GM12891 (cell line): ENCODE measurements at regions not wholly inside any gene's neighbourhood (a gene's known extent, or its start where the extent isn't known, plus 50 kb on each side); places are given as distances from the start of the nearest gene placed in this dataset.
A peak's percentile ranks its signal among the peaks of the same experiment; 100 is the strongest.
"Not testable (repeated sequence)": the region's sequence is repeated elsewhere in the genome, so short reads cannot be mapped to it uniquely, and the experiment has no call there.

ENCODE experiments used
- DNase-seq: peaks from one replicate; pipeline ENCODE4 v3.0.0; 2011; ENCODE audit warnings: low spot score; ENCODE audit not compliant: insufficient read length
- FAIRE-seq: peaks from 2 replicates; lab custom pipeline; 2011; peaks lifted over from hg19 to GRCh38; lab: Jason Lieb, UNC
- PAX5 ChIP-seq: IDR thresholded peaks from 2 replicates; pipeline ENCODE4 v1.6.1; 2011; ENCODE audit warnings: low read length, moderate library complexity, mild to moderate bottlenecking; ENCODE audit not compliant: insufficient read depth, severe bottlenecking
- POLR2A ChIP-seq: IDR thresholded peaks from 2 replicates; pipeline ENCODE4 v1.6.1; 2011; ENCODE audit warnings: low read depth, low read length, control low read depth
- POLR2AphosphoS5 ChIP-seq: IDR thresholded peaks from 2 replicates; pipeline ENCODE4 v1.6.1; 2011; ENCODE audit warnings: low read depth, low read length, control low read depth
- POU2F2 ChIP-seq: IDR thresholded peaks from 2 replicates; pipeline ENCODE4 v1.6.1; 2011; ENCODE audit warnings: low read depth, mild to moderate bottlenecking, control low read depth, low read length, moderate library complexity
- SPI1 ChIP-seq: IDR thresholded peaks from 2 replicates; pipeline ENCODE4 v1.6.1; 2011; ENCODE audit warnings: low read depth, low read length, control low read depth
- TAF1 ChIP-seq: IDR thresholded peaks from 2 replicates; pipeline ENCODE4 v1.6.1; 2011; ENCODE audit warnings: low read depth, low read length, control low read depth

GRCh38 chr17:37820313-37820994 is 75.6 kb upstream of the HNF1B start:
- TF ChIP-seq SPI1: peak; percentile 51
- TF ChIP-seq POLR2A: no peak
- no peak for DNase-seq
- no peak for FAIRE-seq

GRCh38 chr17:37818689-37819088 is 73.8 kb upstream of the HNF1B start:
- TF ChIP-seq POLR2A (no peak), SPI1 (no peak), POU2F2 (no peak), PAX5 (no peak), POLR2AphosphoS5 (no peak)
- FAIRE-seq: no peak
- DNase-seq: no peak

DNA sequence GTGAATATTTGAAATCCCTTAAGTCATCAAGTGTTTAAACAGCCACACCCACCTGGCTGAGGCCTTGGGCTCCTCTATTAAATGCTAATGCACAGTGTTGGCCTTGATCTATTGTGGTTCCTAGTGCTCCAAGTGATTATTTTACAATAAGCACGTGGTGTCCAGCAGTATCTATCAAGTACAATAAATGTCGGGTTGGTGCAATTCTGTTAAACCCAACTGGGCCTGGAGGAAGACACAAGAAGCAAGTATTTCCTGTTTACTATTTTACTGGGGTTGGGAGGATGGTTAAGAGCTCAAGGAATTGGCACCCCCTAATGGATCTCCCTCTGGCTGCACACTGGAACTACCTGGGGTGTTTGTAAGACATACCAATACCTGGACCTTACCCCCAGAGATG is 72.1 kb upstream of the HNF1B start:
- FAIRE-seq (no peak), DNase-seq (no peak)
- TF ChIP-seq SPI1 (no peak), POLR2A (no peak), POU2F2 (no peak), TAF1 (no peak), PAX5 (no peak), POLR2AphosphoS5 (no peak)

- TF ChIP-seq POLR2A (no peak), POLR2AphosphoS5 (no peak), SPI1 (no peak), POU2F2 (no peak), PAX5 (no peak), TAF1 (no peak)
- FAIRE-seq (no peak), DNase-seq (no peak)
Measured at GRCh38 chr17:37815536-37815935, 70.7 kb upstream of the HNF1B start.

DNA sequence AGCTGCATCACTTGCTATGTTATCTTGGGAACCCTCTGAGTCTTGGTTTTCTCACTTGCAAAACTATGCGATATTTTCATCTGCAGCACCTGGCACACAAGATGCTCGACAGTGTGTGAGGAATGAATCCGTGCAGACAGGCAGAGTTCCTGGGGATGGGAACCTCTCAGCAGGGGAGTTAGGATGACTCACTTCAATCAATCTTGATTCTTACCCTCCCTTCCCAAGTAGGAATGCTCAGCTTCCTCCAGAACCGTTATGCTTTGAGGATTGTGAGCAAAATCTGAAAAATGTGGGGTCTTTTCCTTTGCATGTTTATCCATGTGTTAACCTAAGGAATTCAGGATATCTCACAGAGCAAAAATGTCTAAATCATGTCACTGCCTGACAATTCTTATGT is 68.9 kb upstream of the HNF1B start:
- FAIRE-seq (no peak), DNase-seq (no peak)
- TF ChIP-seq POLR2A (no peak), PAX5 (no peak), POLR2AphosphoS5 (no peak), TAF1 (no peak), SPI1 (no peak), POU2F2 (no peak)

DNA sequence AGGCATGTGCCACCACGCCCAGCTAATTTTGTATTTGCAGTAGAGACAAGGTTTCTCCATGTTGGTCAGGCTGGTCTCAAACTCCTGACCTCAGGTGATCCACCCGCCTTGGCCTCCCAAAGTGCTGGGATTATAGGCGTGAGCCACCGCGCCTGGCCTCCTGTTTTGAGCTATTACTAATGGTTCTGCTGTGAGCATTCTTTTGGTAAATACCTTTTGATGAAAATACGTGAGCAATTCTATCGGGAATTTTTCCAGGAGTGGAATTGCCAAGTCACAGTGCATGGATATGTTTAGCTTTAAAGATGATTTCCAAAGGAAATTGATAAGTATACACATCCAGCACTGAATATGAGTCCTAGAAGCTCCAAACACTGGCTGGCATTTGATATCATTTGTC is 64.0 kb upstream of the HNF1B start:
- DNase-seq, FAIRE-seq: not testable (repeated sequence)

DNA sequence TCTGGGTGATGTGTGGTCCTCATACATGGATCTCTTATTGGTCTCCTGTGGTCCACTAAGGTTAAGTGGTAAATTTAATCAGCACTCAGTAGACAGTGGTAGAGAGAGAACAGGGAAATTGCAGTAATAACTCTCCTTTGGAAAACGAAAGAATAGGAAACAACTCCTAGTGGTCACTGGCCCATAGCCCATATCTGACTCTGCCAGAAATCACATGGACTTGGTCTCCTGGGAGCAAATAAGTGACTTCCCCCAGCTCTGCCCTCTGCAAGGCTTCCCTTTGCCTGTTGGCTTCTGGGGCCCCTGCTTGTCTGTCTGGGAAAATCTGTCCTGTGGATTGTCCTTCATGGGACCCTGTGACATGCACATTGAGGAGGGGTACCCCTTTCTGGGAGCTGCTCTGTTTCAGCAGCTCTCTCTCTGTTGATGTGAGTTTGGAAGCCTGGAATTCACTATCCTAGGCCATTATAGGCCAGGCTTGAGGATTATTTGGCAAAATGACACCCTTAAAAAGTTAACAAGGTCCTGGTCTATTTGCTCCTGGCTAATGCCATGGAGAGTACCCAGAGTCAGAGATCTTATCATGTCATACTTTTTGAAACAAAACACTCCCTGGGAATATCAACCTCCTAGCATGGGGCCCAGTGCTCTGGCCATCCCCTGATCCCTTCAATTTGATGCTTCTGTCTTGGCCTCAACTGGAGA is 58.0 kb upstream of the HNF1B start:
- no peak for FAIRE-seq
- DNase-seq: no peak
- no peak for TF ChIP-seq PAX5
- TF ChIP-seq POLR2A: no peak
- no peak for TF ChIP-seq SPI1
- TF ChIP-seq POU2F2: no peak
- no peak for TF ChIP-seq TAF1
- no peak for TF ChIP-seq POLR2AphosphoS5

DNA sequence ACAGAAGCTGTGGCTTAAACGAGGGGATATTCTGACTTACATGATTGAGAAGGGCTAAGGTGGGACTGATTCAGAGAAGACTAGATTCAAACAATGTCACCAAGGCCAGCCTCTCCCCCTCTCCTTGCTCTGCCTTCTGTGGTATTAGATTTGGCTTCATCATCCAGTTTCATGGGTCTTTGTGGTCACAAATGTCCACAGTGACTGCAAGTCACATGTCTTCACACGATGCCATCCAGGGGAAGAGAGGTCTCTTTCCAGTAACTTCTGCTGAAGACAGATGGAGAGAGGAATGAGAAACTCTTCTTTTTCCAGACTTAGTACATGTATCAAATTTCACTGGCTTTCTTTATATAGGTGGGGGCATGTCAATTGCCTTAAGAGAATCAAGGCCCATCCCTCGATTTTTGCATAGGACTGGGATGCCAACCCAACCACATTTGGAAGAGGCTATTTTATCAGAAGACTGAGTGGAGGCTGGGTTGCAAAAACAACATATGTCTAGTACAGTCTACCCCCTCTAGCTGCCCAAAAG is 57.3 kb upstream of the HNF1B start:
- TF ChIP-seq SPI1: no peak
- TF ChIP-seq PAX5: no peak
- no peak for TF ChIP-seq POU2F2
- TF ChIP-seq TAF1: no peak
- no peak for TF ChIP-seq POLR2A
- TF ChIP-seq POLR2AphosphoS5: no peak
- DNase-seq: no peak
- FAIRE-seq: no peak

GRCh38 chr17:37801171-37801570 is 56.3 kb upstream of the HNF1B start:
- DNase-seq: no peak
- TF ChIP-seq POLR2A (no peak), PAX5 (no peak), SPI1 (no peak), TAF1 (no peak), POU2F2 (no peak), POLR2AphosphoS5 (no peak)
- no peak for FAIRE-seq

DNA sequence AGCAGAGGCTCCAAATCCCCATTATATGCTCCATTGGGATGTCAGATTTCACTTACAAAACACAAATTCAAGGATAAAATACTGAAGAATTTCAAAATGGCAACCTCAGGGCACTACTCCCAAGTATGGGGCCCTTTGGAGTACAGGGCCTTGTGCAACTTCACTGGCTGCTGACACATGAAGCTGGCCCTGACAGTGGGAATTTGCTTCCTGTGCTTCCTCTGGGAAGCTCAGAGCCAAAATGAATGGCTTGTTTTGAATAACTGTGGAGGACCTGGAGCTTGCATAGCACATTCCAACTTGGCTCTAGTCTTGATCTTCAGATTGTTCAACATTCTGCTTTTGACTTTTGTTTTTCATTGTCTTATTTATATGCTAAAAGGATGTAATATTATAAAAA is 52.3 kb upstream of the HNF1B start:
- DNase-seq (no peak), FAIRE-seq (no peak)
- TF ChIP-seq POU2F2 (no peak), TAF1 (no peak), PAX5 (no peak), POLR2A (no peak), SPI1 (no peak), POLR2AphosphoS5 (no peak)
